ENCODE measurements at regions not wholly inside any gene's neighbourhood (a gene's known extent, or its start where the extent isn't known, plus 50 kb on each side); places are given as distances from the start of the nearest gene placed in this dataset.
"Not testable (repeated sequence)": the region's sequence is repeated elsewhere in the genome, so short reads cannot be mapped to it uniquely, and the experiment has no call there.

GRCh38 chr9:95580812-95581761 is 64.3 kb upstream of the PTCH1 start:
- DNase-seq (ENCODE audit: low read depth), result no peak

- DNase-seq (ENCODE audit: low read depth), result no peak
Measured at GRCh38 chr9:95574866-95575553, 58.2 kb upstream of the PTCH1 start.

GRCh38 chr9:95574176-95574575 is 57.4 kb upstream of the PTCH1 start:
- no peak for DNase-seq (ENCODE audit: low read depth)

GRCh38 chr9:95573463-95573862 is 56.7 kb upstream of the PTCH1 start:
- no peak for DNase-seq (ENCODE audit: low read depth)

- no peak for DNase-seq (ENCODE audit: low read depth)
Measured at GRCh38 chr9:95572381-95573151, 55.8 kb upstream of the PTCH1 start.

GRCh38 chr9:95570646-95571045 is 53.9 kb upstream of the PTCH1 start:
- no peak for DNase-seq (ENCODE audit: low read depth)

- no peak for DNase-seq (ENCODE audit: low read depth)
Measured at GRCh38 chr9:95570150-95570549, 53.4 kb upstream of the PTCH1 start.

- not testable (repeated sequence) for DNase-seq (ENCODE audit: low read depth)
Measured at GRCh38 chr9:95568735-95569134, 52.0 kb upstream of the PTCH1 start.

Data from activated T-cell treated with anti-CD3 and anti-CD28 coated beads for 24 hours (primary cell).